Large intestine (tissue), 3 donors: ENCODE measurements at regions not wholly inside any gene's neighbourhood (a gene's known extent, or its start where the extent isn't known, plus 50 kb on each side); places are given as distances from the start of the nearest gene placed in this dataset.
A peak's percentile ranks its signal among the peaks of the same experiment; 100 is the strongest.

ENCODE experiments used
- DNase-seq, 2 donors: peaks; one replicate each; pipeline versions ENCODE4 v3.0.0 to v3.0.0-alpha.2; 2013
- H3K27ac ChIP-seq: one replicate; pipeline ENCODE4 v1.5.1; 2013; ENCODE audit warnings: low read length
- H3K27me3 ChIP-seq: 2 replicates; pipeline ENCODE4 v1.6.1; 2013; ENCODE audit warnings: low read length; ENCODE audit not compliant: control insufficient read depth, insufficient read depth
- H3K36me3 ChIP-seq: 2 replicates; pipeline ENCODE4 v1.6.1; 2013; ENCODE audit warnings: low read length; ENCODE audit not compliant: control insufficient read depth, insufficient read depth
- H3K4me1 ChIP-seq: one replicate; pipeline ENCODE4 v1.6.1; 2013; ENCODE audit warnings: low read length; ENCODE audit not compliant: control insufficient read depth, insufficient read depth
- H3K4me3 ChIP-seq: one replicate; pipeline ENCODE4 v1.5.1; 2013; ENCODE audit warnings: low read length
- H3K9me3 ChIP-seq: one replicate; pipeline ENCODE4 v1.6.1; 2013; ENCODE audit warnings: mild to moderate bottlenecking, low read depth, low read length, moderate library complexity; ENCODE audit not compliant: control insufficient read depth
- WGBS: methylation state at CpG from one replicate; pipeline ENCODE4 v1.1.5; 2013; ENCODE audit warnings: low lambda C conversion rate; ENCODE audit not compliant: insufficient coverage; 5-methylcytosine and 5-hydroxymethylcytosine counted together

- H3K27me3 ChIP-seq = peaks cover 44% of the 10 kb centered on the region
- H3K4me1 ChIP-seq = no peaks in the 10 kb centered on the region
- DNase-seq = no peak
- peaks cover 3% of the 10 kb centered on the region for H3K9me3 ChIP-seq
- 0% methylated on average over 4 of the region's 9 CpGs for WGBS
- no peaks in the 10 kb centered on the region for H3K36me3 ChIP-seq
- H3K4me3 ChIP-seq = no peak overlapping the region
- H3K27ac ChIP-seq = no peak overlapping the region
These were observed 466.0 kb downstream of the XPNPEP1 start for GRCh38 chr10:109457302-109457638.

- peak in 1 of 2 donors; percentile 18 for DNase-seq
- no peaks in the 10 kb centered on the region for H3K4me1 ChIP-seq
- peaks cover 44% of the 10 kb centered on the region for H3K27me3 ChIP-seq
- WGBS = no CpG with 5 or more reads among the region's 59 CpGs
- H3K36me3 ChIP-seq = no peaks in the 10 kb centered on the region
- peaks cover 3% of the 10 kb centered on the region for H3K9me3 ChIP-seq
- peak overlapping the region; percentile 13 for H3K4me3 ChIP-seq
- H3K27ac ChIP-seq = no peak overlapping the region
These were observed 466.6 kb downstream of the XPNPEP1 start for GRCh38 chr10:109456566-109457301.

GRCh38 chr10:109454691-109455090, 468.6 kb downstream of the XPNPEP1 start:
- DNase-seq = no peak
- H3K27ac ChIP-seq = no peak overlapping the region
- no CpG with 5 or more reads among the region's 1 CpG for WGBS
- no peaks in the 10 kb centered on the region for H3K36me3 ChIP-seq
- H3K27me3 ChIP-seq = peaks cover 44% of the 10 kb centered on the region
- H3K9me3 ChIP-seq = peaks cover 3% of the 10 kb centered on the region
- H3K4me3 ChIP-seq = no peak overlapping the region
- H3K4me1 ChIP-seq = no peaks in the 10 kb centered on the region

- no peak for DNase-seq
- H3K4me3 ChIP-seq = no peak overlapping the region
- H3K9me3 ChIP-seq = peaks cover 3% of the 10 kb centered on the region
- peaks cover 28% of the 10 kb centered on the region for H3K27me3 ChIP-seq
- no peaks in the 10 kb centered on the region for H3K4me1 ChIP-seq
- WGBS = no CpG with 5 or more reads among the region's 2 CpGs
- no peaks in the 10 kb centered on the region for H3K36me3 ChIP-seq
- H3K27ac ChIP-seq = no peak overlapping the region
These were observed 471.4 kb downstream of the XPNPEP1 start for GRCh38 chr10:109451879-109452278.

- H3K27me3 ChIP-seq = peaks cover 16% of the 10 kb centered on the region
- no peak for DNase-seq
- H3K36me3 ChIP-seq = no peaks in the 10 kb centered on the region
- H3K4me1 ChIP-seq = no peaks in the 10 kb centered on the region
- no peak overlapping the region for H3K27ac ChIP-seq
- H3K4me3 ChIP-seq = no peak overlapping the region
- no peaks in the 10 kb centered on the region for H3K9me3 ChIP-seq
These were observed 472.6 kb downstream of the XPNPEP1 start for GRCh38 chr10:109450702-109451101.

- H3K4me1 ChIP-seq = no peaks in the 10 kb centered on the region
- H3K27me3 ChIP-seq = no peaks in the 10 kb centered on the region
- no peak overlapping the region for H3K4me3 ChIP-seq
- no peaks in the 10 kb centered on the region for H3K36me3 ChIP-seq
- no peaks in the 10 kb centered on the region for H3K9me3 ChIP-seq
- no peak for DNase-seq
- no peak overlapping the region for H3K27ac ChIP-seq
These were observed 489.9 kb downstream of the XPNPEP1 start for GRCh38 chr10:109433434-109433833.

GRCh38 chr10:109432281-109432680, 491.0 kb downstream of the XPNPEP1 start:
- H3K4me3 ChIP-seq = no peak overlapping the region
- H3K9me3 ChIP-seq = no peaks in the 10 kb centered on the region
- WGBS = 80% methylated on average over 1 of the region's 2 CpGs

GRCh38 chr10:109430799-109431198, 492.5 kb downstream of the XPNPEP1 start:
- H3K4me1 ChIP-seq = no peaks in the 10 kb centered on the region
- no peaks in the 10 kb centered on the region for H3K36me3 ChIP-seq
- H3K27ac ChIP-seq = no peak overlapping the region
- no peak overlapping the region for H3K4me3 ChIP-seq
- WGBS = 80% methylated on average over 2 of the region's 2 CpGs
- no peak for DNase-seq
- no peaks in the 10 kb centered on the region for H3K9me3 ChIP-seq
- H3K27me3 ChIP-seq = no peaks in the 10 kb centered on the region

More at GRCh38 chr10:109432281-109432680, 491.0 kb downstream of the XPNPEP1 start:
- Histone ChIP-seq H3K27me3 (no peaks in the 10 kb centered on the region), H3K36me3 (no peaks in the 10 kb centered on the region), H3K4me1 (no peaks in the 10 kb centered on the region), H3K27ac (no peak overlapping the region)
- DNase-seq = no peak

- H3K27ac ChIP-seq = no peak overlapping the region
- no peaks in the 10 kb centered on the region for H3K27me3 ChIP-seq
- WGBS = 88% methylated on average over 2 of the region's 6 CpGs
- H3K9me3 ChIP-seq = no peaks in the 10 kb centered on the region
- no peaks in the 10 kb centered on the region for H3K4me1 ChIP-seq
- H3K4me3 ChIP-seq = no peak overlapping the region
- H3K36me3 ChIP-seq = no peaks in the 10 kb centered on the region
- DNase-seq = no peak
These were observed 493.1 kb downstream of the XPNPEP1 start for GRCh38 chr10:109430043-109430760.

GRCh38 chr10:109428775-109429491, 494.4 kb downstream of the XPNPEP1 start:
- no peak overlapping the region for H3K4me3 ChIP-seq
- H3K27ac ChIP-seq = no peak overlapping the region
- no peak for DNase-seq
- no peaks in the 10 kb centered on the region for H3K36me3 ChIP-seq
- H3K4me1 ChIP-seq = no peaks in the 10 kb centered on the region
- H3K9me3 ChIP-seq = no peaks in the 10 kb centered on the region
- H3K27me3 ChIP-seq = no peaks in the 10 kb centered on the region
- 100% methylated on average over 1 of the region's 3 CpGs for WGBS
